NCI-H2227 (cell line): ENCODE measurements at regions not wholly inside any gene's neighbourhood (a gene's known extent, or its start where the extent isn't known, plus 50 kb on each side); places are given as distances from the start of the nearest gene placed in this dataset.
"Not testable (repeated sequence)": the region's sequence is repeated elsewhere in the genome, so short reads cannot be mapped to it uniquely, and the experiment has no call there.

ENCODE experiments used
- DNase-seq: peaks from one replicate; lab custom pipeline; 2025; ENCODE audit not compliant: unreplicated experiment; lab: John Stamatoyannopoulos, UW

DNA sequence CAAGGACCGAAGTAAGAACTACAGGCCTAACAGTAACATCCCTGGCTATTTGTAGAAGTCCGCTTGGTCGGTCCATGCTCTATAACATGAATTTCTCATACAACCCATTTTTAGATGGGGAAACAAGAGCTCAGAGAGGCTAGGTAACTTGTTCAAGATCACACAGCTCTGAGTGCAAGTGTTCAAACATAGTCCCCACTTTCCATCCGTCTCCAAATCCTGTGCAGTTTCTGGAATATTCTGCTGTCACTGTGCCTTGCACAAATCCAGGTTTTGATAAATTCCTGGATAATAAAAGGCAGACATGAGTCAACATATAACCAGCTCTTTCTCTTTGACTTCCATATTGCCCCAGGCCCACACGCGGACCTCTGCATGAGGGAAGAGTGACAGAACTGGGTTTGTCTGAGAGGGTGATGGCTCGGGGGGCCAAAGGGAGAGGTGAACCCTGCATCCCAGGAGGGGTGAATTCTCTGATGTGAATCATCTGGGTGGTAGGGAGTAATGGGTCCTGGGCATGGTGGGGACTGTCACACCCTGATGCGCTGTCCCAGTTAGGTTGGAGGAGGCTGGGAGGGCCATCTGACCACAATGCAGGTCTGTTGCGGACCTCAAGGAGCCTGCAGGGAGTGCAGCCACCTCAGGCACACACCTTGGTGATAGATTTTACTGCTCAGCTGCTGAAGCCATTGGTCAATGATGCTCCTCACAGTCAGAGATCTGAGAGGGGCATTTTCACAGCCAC is 162.2 kb downstream of the SMAD6 start:
- DNase-seq = no peak

- DNase-seq = no peak
Observed at GRCh38 chr15:66864871-66865281, 162.8 kb downstream of the SMAD6 start.

DNA sequence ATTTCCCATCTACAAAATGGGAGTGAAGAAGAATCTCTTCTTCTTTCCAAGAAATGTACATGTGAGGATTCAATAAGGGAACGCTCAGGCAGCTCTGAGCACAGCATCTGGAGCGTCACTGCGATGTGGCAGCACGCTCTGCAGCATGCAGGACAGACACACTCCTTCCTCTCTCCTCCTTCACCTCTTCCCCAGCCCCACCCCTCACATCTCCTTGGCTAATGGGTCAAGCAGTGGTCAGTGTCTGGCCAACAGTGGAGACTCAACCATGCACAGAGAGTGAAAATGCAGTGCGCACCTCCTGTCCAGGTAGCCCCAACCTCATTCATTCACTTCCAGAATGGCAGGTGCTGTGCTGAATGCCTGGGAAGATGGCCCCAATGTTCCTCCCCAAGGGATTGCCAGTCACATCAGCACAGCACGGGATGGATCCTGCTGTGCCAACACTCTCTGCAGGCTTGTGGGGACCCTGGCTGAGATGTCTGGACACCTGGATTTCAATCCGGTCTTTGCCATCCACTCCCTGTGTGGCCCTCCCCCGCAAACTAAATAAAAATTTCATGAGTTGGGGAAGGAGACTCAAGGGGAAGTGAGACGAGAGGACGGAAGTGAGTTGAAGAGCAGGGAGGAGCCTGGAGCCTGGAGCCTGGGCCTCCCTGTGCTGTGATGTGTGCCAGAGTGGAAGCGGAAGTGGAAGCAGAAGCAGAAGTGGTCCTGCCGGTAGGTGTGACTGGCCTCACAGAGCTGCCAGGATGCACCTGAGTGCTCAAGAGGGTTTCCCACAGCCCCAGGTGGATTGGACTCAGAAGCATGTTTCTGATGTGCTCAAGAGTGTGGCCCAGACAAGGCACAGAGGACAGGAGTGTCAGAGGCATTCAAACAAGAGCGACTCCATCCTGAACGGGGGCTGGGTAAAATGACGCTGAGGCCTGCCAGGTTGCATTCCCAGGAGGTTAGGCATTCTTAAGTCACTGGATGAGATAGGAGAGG is 163.9 kb downstream of the SMAD6 start:
- no peak for DNase-seq

DNA sequence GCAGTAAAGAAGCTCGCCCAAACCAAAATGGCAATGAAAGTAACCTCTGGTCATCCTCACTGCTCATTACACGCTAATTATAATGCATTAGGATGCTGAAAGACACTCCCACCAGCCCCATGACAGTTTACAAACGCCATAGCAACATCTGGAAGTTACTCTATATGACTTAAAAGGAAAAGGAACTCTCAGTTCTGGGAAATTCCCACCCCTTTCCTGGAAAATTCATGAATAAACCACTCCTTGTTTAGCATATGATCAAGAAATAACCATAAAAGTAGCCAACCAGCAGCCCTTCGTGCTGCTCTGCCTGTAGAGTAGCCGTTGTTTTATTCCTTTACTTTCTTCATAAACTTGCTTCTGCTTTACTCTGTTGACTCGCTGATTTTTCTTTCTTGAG is 164.6 kb downstream of the SMAD6 start:
- no peak for DNase-seq

DNA sequence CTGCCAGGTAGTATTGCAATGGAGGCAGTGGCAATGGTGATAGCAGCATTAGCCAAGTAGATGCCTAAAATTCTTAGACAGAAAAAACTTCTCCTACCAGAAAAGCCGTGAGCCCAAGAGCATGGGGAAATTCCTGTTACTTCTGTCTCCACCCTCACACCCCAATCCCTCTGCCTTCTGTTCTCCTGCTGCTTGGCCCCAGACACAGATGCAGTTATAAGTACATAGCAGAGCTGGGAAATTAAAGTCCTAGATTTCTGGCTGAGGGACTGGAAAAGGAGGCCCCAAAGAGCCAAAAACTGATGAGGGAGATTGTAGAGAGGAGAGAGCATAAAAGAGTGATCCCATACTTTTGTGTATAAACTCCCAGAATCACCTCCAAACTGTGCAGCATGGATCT is 166.9 kb downstream of the SMAD6 start:
- DNase-seq = no peak

DNA sequence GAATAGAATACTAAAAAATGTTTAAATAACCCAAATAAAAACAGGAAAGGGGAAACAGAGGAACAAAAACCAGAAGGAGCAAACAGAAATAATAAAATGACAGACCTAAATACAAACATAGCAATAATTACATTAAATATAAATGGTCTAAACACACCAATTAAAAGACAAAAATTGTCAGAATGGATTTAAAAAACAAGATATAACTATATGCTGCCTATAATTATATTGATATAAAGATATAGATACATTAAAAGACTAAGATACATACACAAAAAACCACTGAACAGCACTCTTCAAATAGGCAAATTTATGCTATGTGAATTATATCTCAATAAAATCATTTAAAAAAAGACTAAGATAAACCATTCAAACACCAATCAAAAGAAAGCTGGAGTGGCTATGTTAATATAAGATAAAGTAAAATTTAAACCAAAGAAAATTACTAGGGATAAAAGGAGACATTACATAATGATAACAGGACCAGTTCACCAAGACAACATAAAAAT is 168.9 kb downstream of the SMAD6 start:
- no peak for DNase-seq

GRCh38 chr15:66872405-66872804 is 170.4 kb downstream of the SMAD6 start:
- no peak for DNase-seq

DNA sequence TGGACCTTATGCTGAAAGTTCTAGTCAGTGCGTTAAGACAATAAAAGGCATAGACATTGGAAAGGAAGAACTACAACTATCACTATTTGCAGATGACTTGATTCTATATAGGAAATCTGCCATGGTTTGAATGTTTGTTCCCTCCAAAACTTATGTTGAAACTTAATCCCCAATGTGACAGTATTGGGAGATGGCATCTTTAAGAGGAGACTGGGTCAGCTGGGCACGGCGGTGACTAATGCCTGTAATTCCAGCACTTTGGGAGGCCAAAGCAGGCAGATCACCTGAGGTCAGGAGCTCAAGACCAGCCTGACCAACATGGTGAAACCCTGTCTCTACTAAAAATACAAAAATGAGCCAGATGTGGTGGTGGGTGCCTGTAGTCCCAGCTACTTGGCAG is 171.3 kb downstream of the SMAD6 start:
- DNase-seq = not testable (repeated sequence)

GRCh38 chr15:66873856-66874255 is 171.8 kb downstream of the SMAD6 start:
- no peak for DNase-seq

DNA sequence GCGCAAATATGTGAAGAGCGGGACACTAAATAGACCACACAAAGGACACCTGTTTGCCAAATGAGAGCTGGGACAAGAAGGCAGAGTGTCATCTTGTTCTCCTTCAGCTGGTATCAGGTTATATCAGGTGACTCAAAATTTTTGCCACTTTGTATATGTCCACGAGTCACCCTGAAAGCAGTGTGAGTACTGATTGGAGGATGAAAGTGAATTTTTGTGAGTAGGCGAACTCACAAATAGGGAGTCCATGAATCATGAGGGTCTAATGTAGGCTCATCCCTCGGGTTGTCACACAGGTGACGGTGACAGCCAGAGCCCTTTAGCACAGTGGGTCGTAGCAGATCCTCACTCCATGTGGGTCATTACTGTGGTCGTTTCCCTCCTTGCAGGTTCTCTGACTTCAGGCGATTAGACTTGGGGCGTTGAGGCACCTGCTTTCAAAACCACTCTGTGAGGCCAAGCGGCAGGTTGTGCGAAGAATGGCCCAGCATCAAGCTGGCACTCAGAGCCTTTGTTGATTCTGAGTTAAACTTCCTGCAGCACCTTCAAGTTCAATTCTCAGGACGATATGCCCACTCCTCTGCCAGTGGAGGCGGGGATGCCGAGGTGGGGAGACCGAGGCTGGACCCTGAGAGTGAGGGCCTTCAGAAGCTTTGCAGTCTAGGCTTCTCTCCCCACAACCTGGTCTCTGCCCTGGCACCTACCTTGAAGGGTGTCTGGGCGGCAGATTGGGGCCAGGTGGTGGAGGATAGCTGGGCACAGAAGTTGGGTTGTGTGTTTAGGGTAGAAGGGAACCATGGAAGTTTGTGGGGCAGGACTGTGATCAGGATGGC is 173.8 kb downstream of the SMAD6 start:
- DNase-seq = no peak

GRCh38 chr15:66876421-66876730 is 174.3 kb downstream of the SMAD6 start:
- DNase-seq = no peak

GRCh38 chr15:66876731-66877476 is 174.9 kb downstream of the SMAD6 start:
- DNase-seq = no peak

DNA sequence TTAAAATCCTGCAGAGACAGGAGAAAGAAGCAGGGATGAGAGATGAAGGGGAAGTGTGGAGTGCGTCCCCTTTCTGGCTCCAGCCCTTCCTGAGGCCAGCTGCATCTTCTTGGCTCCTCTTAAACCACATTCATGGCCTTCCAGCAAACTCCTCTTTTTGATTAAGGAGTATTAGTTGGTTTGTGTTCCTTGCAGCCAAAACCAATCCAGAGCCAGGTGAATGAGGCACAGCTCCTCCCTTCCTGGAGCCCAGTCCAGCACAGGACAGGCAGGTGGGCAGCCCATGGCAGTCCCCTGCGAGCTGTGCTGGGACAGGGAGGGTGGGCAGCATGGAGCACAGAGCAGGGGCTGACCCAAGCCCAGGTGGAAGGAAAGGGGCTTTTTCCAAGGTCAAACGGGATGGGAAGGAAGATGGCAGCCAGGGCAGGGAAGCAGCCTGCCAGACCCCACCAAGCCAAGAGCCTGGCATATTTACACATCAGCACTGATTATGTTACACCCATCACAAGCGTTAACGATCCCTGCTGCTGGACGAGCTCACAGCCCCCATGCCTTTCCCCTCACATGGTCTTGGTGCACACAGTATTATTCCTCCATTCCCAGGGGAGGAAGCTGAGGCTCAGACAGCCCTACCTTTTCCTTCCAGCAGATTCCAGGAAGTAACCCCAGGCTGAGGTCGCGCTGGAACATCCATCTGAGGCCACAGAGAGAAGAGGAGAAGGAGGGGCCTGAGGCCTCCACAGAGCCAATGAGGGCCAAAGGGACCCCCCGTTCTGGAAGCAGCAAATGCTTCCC is 175.6 kb downstream of the SMAD6 start:
- no peak for DNase-seq

GRCh38 chr15:66878761-66879160 is 176.7 kb downstream of the SMAD6 start:
- DNase-seq = no peak

DNA sequence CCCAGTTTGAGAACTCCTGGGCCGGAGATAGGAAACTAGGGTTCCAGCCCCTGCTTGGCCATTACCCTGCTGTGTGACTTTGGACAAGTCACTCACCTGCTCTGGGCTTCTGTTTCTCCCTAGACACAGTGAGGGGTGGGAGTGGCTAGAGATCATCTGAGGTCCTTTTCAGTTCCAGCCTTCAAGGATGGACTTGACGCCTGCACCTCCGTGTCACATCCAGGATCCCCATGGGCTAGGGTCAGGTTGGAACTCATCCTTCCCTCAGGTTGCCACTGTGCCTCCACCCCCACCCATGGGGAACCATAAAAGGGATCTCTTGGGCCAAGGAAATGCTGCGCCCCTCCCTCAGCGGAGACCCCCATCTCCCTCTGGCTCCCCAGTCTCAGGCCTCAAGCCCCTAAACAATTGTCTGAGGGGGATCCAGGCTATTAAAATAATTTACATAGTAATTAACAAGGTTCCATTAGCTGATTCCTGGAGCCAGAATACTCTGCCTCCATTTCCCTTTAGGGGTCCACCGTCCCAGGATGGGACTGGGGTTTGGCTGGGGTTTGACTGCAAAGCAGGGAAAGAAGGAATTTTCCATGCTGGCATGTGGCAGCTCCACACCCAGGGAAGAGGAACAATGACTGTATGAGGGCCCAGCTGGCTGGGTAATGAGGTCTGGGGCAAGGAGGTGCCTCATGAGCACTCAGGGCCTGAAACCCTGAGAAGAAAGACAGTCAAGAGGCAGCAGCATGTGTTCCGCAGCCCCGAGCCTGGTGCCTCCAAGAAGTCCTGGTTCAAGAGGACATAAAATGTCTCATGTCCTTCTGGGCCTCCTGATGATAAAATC is 177.7 kb downstream of the SMAD6 start:
- no peak for DNase-seq

- no peak for DNase-seq
Observed at GRCh38 chr15:66880380-66881155, 178.5 kb downstream of the SMAD6 start.

DNA sequence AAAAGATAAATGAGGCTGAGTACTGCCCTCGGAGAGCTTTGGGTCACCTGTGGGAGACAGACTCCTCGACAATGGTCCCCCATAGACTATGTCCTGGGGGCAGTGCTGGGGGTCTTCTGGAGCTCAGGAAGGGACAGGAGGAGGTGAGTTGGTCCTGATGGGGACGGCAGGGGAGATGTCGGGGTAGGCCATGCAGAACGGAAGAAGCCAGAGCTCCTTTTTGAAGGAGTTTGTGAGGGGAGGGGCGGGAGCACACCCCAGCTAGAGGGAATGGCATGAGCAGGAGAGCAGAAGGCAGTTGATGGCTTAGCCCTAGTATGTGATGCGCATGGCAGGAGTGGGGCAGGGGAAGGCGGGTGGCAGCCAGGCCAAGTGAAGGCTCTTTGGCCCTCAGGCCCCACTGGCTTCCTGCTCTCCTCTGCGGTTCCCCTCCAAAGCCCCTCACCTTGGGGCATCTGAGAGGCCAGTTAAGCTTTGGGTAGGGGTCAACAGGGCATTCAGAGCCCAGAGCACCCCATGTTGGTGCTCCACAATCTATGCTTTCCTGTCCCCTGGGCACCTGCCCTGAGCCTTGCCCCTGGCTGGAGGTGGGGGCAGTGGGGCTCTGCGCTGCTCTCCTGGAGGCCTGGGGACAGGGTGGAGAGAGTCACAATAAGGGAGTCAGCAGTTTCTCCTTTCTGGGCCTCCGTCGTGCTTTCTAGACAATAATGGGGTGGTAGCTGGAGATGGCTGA is 179.3 kb downstream of the SMAD6 start:
- DNase-seq = no peak
